Sigmoid colon (tissue), 6 donors: ENCODE measurements at regions not wholly inside any gene's neighbourhood (a gene's known extent, or its start where the extent isn't known, plus 50 kb on each side); places are given as distances from the start of the nearest gene placed in this dataset.

Experiments
- DNase-seq: peaks from one replicate; pipeline ENCODE4 v3.0.0-alpha.2; 2019
- H3K27ac ChIP-seq, 4 donors: fragments of 200-600 bp; sonication (generic); one replicate each; pipeline ENCODE4 v1.5.1; 2016 to 2019; ENCODE audit warnings: mild to moderate bottlenecking in 1 of 4
- H3K27me3 ChIP-seq, 3 donors: fragments of 200-600 bp; sonication (generic); one replicate each; pipeline ENCODE4 v1.5.1; 2019; ENCODE audit warnings: mild to moderate bottlenecking in 1 of 3
- H3K36me3 ChIP-seq, 4 donors: fragments of 200-600 bp; sonication (generic); one replicate each; pipeline ENCODE4 v1.5.1; 2016 to 2019
- H3K4me1 ChIP-seq, 4 donors: fragments of 200-600 bp; sonication (generic); one replicate each; pipeline ENCODE4 v1.5.1; 2017 to 2019
- H3K4me3 ChIP-seq, 4 donors: fragments of 200-600 bp; sonication (generic); one replicate each; pipeline ENCODE4 v1.5.1; 2017 to 2019; ENCODE audit warnings: mild to moderate bottlenecking in 2 of 4, moderate library complexity in 1 of 4
- H3K9me3 ChIP-seq, 4 donors: fragments of 200-600 bp in 3 of 4; sonication (generic) in 3 of 4; one replicate each; pipeline versions ENCODE4 v1.5.1 to v1.6.1; 2013 to 2019
- CTCF ChIP-seq, 4 experiments: fragments of 450-650 bp in 3 of 4; fragments of 200-600 bp in 1 of 4; IDR thresholded peaks; one replicate each; pipeline ENCODE4 v1.5.1; 2016 to 2019; ENCODE audit warnings: antibody characterized with exemption in 4 of 4, mild to moderate bottlenecking in 3 of 4, moderate library complexity in 2 of 4
- EP300 ChIP-seq, 4 donors: sonication (generic); formaldehyde crosslinking; IDR thresholded peaks; one replicate each; pipeline ENCODE4 v1.6.1; 2017; ENCODE audit warnings: antibody characterized with exemption in 4 of 4
- POLR2A ChIP-seq, 2 donors: fragments of 450-650 bp; IDR thresholded peaks; one replicate each; pipeline ENCODE4 v1.6.1; 2016; ENCODE audit warnings: antibody characterized with exemption in 2 of 2, mild to moderate bottlenecking in 2 of 2, moderate library complexity in 2 of 2
- POLR2AphosphoS5 ChIP-seq, 4 donors: sonication (generic); formaldehyde crosslinking; IDR thresholded peaks; one replicate each; pipeline ENCODE4 v1.6.1; 2017; ENCODE audit warnings: antibody characterized with exemption in 4 of 4
- WGBS, 2 donors: extraction: QIAGEN DNeasy Blood & Tissue Kit; methylation state at CpG; one replicate each; pipeline ENCODE4 v1.1.7; 2013; 5-methylcytosine and 5-hydroxymethylcytosine counted together
- intact Hi-C: fragments of 100-400 bp; cut with DNase I; formaldehyde crosslinking; loops from one replicate; pipeline ENCODE4 v1.15.1; 2023
- donor health status: healthy with polysubstance abuse.
- donor health status: healthy.

GRCh38 chr2:13651684-13652131 lies 935.0 kb downstream of the TRIB2 start:
- TF ChIP-seq CTCF (IDR thresholded peaks at IDR 0.05) (no peak), POLR2A (IDR thresholded peaks at IDR 0.05) (no peak), EP300 (IDR thresholded peaks at IDR 0.05) (no peak), POLR2AphosphoS5 (IDR thresholded peaks at IDR 0.05) (no peak)
- DNase-seq = no peak
- Histone ChIP-seq H3K4me3 (no peak overlapping the region), H3K27ac (no peak overlapping the region), H3K27me3 (no peaks in the 10 kb centered on the region), H3K9me3 (peaks cover 0 to 6% (median 0%) of the 10 kb centered on the region in 4 donors), H3K36me3 (no peaks in the 10 kb centered on the region), H3K4me1 (no peaks in the 10 kb centered on the region)
- intact Hi-C loops = no loop called here

GRCh38 chr2:13652531-13653313 lies 936.0 kb downstream of the TRIB2 start:
- intact Hi-C loops = no loop called here
- no peak overlapping the region for H3K4me3 ChIP-seq
- H3K27ac ChIP-seq = no peak overlapping the region
- TF ChIP-seq POLR2A (IDR thresholded peaks at IDR 0.05) = no peak
- TF ChIP-seq POLR2AphosphoS5 (IDR thresholded peaks at IDR 0.05) = no peak
- TF ChIP-seq EP300 (IDR thresholded peaks at IDR 0.05) = no peak
- no peak for TF ChIP-seq CTCF (IDR thresholded peaks at IDR 0.05)
- no peaks in the 10 kb centered on the region for H3K27me3 ChIP-seq
- no peaks in the 10 kb centered on the region for H3K36me3 ChIP-seq
- H3K9me3 ChIP-seq = peaks cover 0 to 6% (median 0%) of the 10 kb centered on the region in 4 donors
- H3K4me1 ChIP-seq = no peaks in the 10 kb centered on the region
- WGBS, 2 donors = 49 to 57% methylated on average over 2 of the region's 2 CpGs
- no peak for DNase-seq

- Histone ChIP-seq H3K4me3 (no peak overlapping the region), H3K27me3 (no peaks in the 10 kb centered on the region), H3K4me1 (no peaks in the 10 kb centered on the region), H3K27ac (no peak overlapping the region), H3K9me3 (peaks cover 0 to 5% (median 0%) of the 10 kb centered on the region in 4 donors), H3K36me3 (no peaks in the 10 kb centered on the region)
- intact Hi-C loops = no loop called here
- DNase-seq = no peak
- no peak for TF ChIP-seq CTCF (IDR thresholded peaks at IDR 0.05)
- no peak for TF ChIP-seq POLR2AphosphoS5 (IDR thresholded peaks at IDR 0.05)
- no peak for TF ChIP-seq POLR2A (IDR thresholded peaks at IDR 0.05)
- TF ChIP-seq EP300 (IDR thresholded peaks at IDR 0.05) = no peak
Observed at GRCh38 chr2:13654416-13654815, 937.7 kb downstream of the TRIB2 start.

GRCh38 chr2:13660231-13660630 lies 943.5 kb downstream of the TRIB2 start:
- no peak overlapping the region for H3K4me3 ChIP-seq
- H3K4me1 ChIP-seq = no peaks in the 10 kb centered on the region
- no peak for DNase-seq
- no peaks in the 10 kb centered on the region for H3K36me3 ChIP-seq
- no peaks in the 10 kb centered on the region for H3K9me3 ChIP-seq
- TF ChIP-seq POLR2A (IDR thresholded peaks at IDR 0.05) (no peak), EP300 (IDR thresholded peaks at IDR 0.05) (no peak), CTCF (IDR thresholded peaks at IDR 0.05) (no peak), POLR2AphosphoS5 (IDR thresholded peaks at IDR 0.05) (no peak)
- H3K27me3 ChIP-seq = no peaks in the 10 kb centered on the region
- 67 to 79% methylated on average over 3 of the region's 3 CpGs for WGBS, 2 donors
- intact Hi-C loops = no loop called here
- H3K27ac ChIP-seq = no peak overlapping the region

GRCh38 chr2:13662055-13662454 lies 945.3 kb downstream of the TRIB2 start:
- Histone ChIP-seq H3K27me3 (no peaks in the 10 kb centered on the region), H3K27ac (no peak overlapping the region), H3K36me3 (no peaks in the 10 kb centered on the region), H3K4me3 (no peak overlapping the region), H3K4me1 (no peaks in the 10 kb centered on the region), H3K9me3 (no peaks in the 10 kb centered on the region)
- no peak for DNase-seq
- intact Hi-C loops = no loop called here
- 79 to 85% methylated on average over 1 of the region's 1 CpG for WGBS, 2 donors
- no peak for TF ChIP-seq EP300 (IDR thresholded peaks at IDR 0.05)
- no peak for TF ChIP-seq CTCF (IDR thresholded peaks at IDR 0.05)
- no peak for TF ChIP-seq POLR2A (IDR thresholded peaks at IDR 0.05)
- TF ChIP-seq POLR2AphosphoS5 (IDR thresholded peaks at IDR 0.05) = no peak
